Tibial nerve (tissue), 4 donors: ENCODE measurements at regions not wholly inside any gene's neighbourhood (a gene's known extent, or its start where the extent isn't known, plus 50 kb on each side); places are given as distances from the start of the nearest gene placed in this dataset.

Experiments
- DNase-seq, 2 donors: peaks; one replicate each; pipeline ENCODE4 v3.0.0-alpha.2; 2019; ENCODE audit warnings: low spot score in 2 of 2
- H3K27ac ChIP-seq, 4 donors: fragments of 200-600 bp; sonication (generic) in 3 of 4; one replicate each; pipeline ENCODE4 v1.5.1; 2017 to 2019; ENCODE audit warnings: mild to moderate bottlenecking in 1 of 4
- H3K27me3 ChIP-seq, 2 donors: fragments of 200-600 bp; sonication (generic) in 1 of 2; one replicate each; pipeline versions ENCODE4 v1.5.1 to v1.6.0; 2017 to 2019
- H3K36me3 ChIP-seq, 3 donors: fragments of 200-600 bp; sonication (generic); one replicate each; pipeline ENCODE4 v1.5.1; 2018 to 2019
- H3K4me1 ChIP-seq, 4 donors: fragments of 200-600 bp; sonication (generic) in 3 of 4; one replicate each; pipeline ENCODE4 v1.5.1; 2017 to 2019
- H3K4me3 ChIP-seq, 4 donors: fragments of 200-600 bp; sonication (generic) in 3 of 4; one replicate each; pipeline ENCODE4 v1.5.1; 2017 to 2019; ENCODE audit warnings: mild to moderate bottlenecking in 1 of 4, moderate library complexity in 1 of 4
- H3K9me3 ChIP-seq, 4 donors: fragments of 200-600 bp; sonication (generic) in 3 of 4; one replicate each; pipeline ENCODE4 v1.5.1; 2017 to 2019
- EP300 ChIP-seq, 2 donors: sonication (generic); formaldehyde crosslinking; IDR thresholded peaks; one replicate each; pipeline ENCODE4 v1.6.1; 2017; ENCODE audit warnings: antibody characterized with exemption in 2 of 2, mild to moderate bottlenecking in 1 of 2
- POLR2A ChIP-seq, 2 donors: fragments of 450-650 bp; IDR thresholded peaks; one replicate each; pipeline ENCODE4 v1.6.1; 2017; ENCODE audit warnings: antibody characterized with exemption in 2 of 2, mild to moderate bottlenecking in 2 of 2, moderate library complexity in 2 of 2
- WGBS, 2 donors: methylation state at CpG; one replicate each; pipeline ENCODE4 v1.1.5; 2018; 5-methylcytosine and 5-hydroxymethylcytosine counted together
- TF ChIP-seq, protein P1 (sequence below), 5 experiments: fragments of 200-600 bp in 3 of 5; fragments of 450-650 bp in 2 of 5; sonication (generic) in 3 of 5; IDR thresholded peaks; one replicate each; pipeline ENCODE4 v1.5.1; 2016 to 2019; ENCODE audit warnings: antibody characterized with exemption in 5 of 5, mild to moderate bottlenecking in 3 of 5, moderate library complexity in 2 of 5

DNA sequence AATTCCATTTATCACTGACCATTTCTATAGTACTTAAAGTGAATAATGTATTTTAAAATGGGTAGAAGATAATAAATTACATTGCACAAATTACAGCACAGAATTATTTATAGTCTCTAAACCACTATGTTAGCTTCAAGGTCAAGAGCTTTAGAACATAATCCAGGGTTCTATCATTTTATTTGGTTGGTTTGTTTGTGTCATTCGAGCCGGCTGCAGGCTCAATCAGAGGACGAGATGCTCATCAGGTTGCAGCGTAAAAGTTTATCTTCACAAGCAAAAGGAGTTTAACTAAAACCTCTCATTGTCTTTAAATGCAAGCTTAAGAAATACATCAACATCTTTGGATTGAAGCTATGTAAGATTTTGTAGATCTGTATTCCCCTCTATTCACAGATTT is 523.8 kb downstream of the EFNA5 start:
- TF ChIP-seq POLR2A (IDR thresholded peaks at IDR 0.05), result no peak
- TF ChIP-seq EP300 (IDR thresholded peaks at IDR 0.05), result no peak
- TF ChIP-seq, protein P1, sequence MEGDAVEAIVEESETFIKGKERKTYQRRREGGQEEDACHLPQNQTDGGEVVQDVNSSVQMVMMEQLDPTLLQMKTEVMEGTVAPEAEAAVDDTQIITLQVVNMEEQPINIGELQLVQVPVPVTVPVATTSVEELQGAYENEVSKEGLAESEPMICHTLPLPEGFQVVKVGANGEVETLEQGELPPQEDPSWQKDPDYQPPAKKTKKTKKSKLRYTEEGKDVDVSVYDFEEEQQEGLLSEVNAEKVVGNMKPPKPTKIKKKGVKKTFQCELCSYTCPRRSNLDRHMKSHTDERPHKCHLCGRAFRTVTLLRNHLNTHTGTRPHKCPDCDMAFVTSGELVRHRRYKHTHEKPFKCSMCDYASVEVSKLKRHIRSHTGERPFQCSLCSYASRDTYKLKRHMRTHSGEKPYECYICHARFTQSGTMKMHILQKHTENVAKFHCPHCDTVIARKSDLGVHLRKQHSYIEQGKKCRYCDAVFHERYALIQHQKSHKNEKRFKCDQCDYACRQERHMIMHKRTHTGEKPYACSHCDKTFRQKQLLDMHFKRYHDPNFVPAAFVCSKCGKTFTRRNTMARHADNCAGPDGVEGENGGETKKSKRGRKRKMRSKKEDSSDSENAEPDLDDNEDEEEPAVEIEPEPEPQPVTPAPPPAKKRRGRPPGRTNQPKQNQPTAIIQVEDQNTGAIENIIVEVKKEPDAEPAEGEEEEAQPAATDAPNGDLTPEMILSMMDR (IDR thresholded peaks at IDR 0.05), result no peak
- Histone ChIP-seq H3K36me3 (no peaks in the 10 kb centered on the region), H3K4me1 (no peaks in the 10 kb centered on the region), H3K27me3 (no peaks in the 10 kb centered on the region), H3K9me3 (no peaks in the 10 kb centered on the region), H3K4me3 (no peak overlapping the region), H3K27ac (no peak overlapping the region)
- DNase-seq, result no peak
- 75 to 83% methylated on average over 4 of the region's 4 CpGs for WGBS, 2 donors

DNA sequence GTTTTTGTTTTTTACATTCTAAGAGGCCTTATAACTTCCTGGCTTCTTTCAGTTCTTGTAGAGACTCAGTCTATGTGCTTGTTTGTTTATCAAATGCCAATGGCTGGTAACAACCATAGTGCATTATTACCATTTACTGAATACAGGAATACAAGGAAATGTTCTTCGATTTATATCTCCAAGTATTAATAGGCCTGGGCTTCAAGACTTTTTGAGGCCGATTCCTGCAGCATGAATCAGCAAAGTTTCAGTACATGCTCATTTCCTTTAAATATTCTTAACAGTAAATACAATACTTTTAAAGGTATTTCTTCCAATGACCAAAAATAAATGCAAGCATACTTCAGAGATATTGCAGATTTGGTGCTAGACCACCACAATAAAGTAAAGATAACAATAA is 535.3 kb downstream of the EFNA5 start:
- Histone ChIP-seq H3K4me3 (no peak overlapping the region), H3K4me1 (no peaks in the 10 kb centered on the region), H3K27ac (no peak overlapping the region), H3K36me3 (no peaks in the 10 kb centered on the region), H3K9me3 (peaks cover 0 to 15% (median 0%) of the 10 kb centered on the region in 4 donors), H3K27me3 (no peaks in the 10 kb centered on the region)
- 78 to 80% methylated on average over 2 of the region's 2 CpGs for WGBS, 2 donors
- no peak for DNase-seq
- no peak for TF ChIP-seq EP300 (IDR thresholded peaks at IDR 0.05)
- TF ChIP-seq, protein P1 (IDR thresholded peaks at IDR 0.05), result no peak
- no peak for TF ChIP-seq POLR2A (IDR thresholded peaks at IDR 0.05)

DNA sequence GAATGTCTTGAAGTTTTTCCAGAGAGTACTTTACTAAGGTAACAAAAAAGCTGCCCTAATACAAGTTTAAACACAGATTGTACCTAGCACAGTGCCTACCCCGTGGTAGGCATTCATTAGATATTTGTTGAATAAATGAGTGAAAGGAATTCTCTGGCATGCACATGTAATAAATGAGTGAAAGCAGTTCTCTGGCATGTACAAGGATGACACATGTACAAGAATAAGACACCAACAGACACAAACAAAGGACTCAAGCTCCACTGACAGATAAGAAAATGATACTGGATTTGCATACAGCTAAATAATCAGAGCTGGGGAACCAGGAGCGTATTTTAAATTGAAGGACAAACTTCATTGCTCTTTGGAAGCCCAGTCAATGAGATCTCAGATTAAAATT is 535.8 kb downstream of the EFNA5 start:
- Histone ChIP-seq H3K36me3 (no peaks in the 10 kb centered on the region), H3K27me3 (no peaks in the 10 kb centered on the region)
- WGBS, 2 donors, result 83 to 89% methylated on average over 2 of the region's 2 CpGs

DNA sequence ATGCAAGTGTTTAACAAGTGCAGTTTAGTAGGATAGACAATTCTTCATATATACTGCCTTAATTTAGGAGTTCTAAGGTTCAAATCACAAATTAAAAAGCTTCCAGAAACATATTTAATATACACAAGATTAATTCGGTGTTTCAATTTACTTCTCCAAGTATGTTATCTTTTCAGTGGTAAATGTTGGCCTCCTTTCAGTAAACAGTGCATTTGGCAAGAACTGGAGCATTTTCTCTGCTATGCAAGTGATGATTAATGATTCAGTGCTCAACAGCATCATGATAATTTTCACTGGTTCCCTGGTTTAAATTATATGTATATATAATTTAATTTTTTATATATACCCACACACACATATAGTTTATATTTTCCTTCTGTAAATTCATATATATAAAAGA is 541.7 kb downstream of the EFNA5 start:
- Histone ChIP-seq H3K4me1 (no peaks in the 10 kb centered on the region), H3K9me3 (peaks cover 0 to 4% (median 0%) of the 10 kb centered on the region in 4 donors), H3K27ac (no peak overlapping the region), H3K27me3 (no peaks in the 10 kb centered on the region), H3K4me3 (no peak overlapping the region), H3K36me3 (no peaks in the 10 kb centered on the region)
- 16 to 36% methylated on average over 1 of the region's 1 CpG for WGBS, 2 donors
- TF ChIP-seq POLR2A (IDR thresholded peaks at IDR 0.05) (no peak), EP300 (IDR thresholded peaks at IDR 0.05) (no peak)
- TF ChIP-seq, protein P1 (IDR thresholded peaks at IDR 0.05), result no peak
- DNase-seq, result no peak

More for the DNA sequence above, 535.8 kb downstream of the EFNA5 start:
- H3K4me1 ChIP-seq, result no peaks in the 10 kb centered on the region
- peaks cover 0 to 10% (median 0%) of the 10 kb centered on the region in 4 donors for H3K9me3 ChIP-seq
- TF ChIP-seq EP300 (IDR thresholded peaks at IDR 0.05) (no peak), POLR2A (IDR thresholded peaks at IDR 0.05) (no peak)
- TF ChIP-seq, protein P1 (IDR thresholded peaks at IDR 0.05), result no peak
- no peak overlapping the region for H3K4me3 ChIP-seq
- no peak for DNase-seq
- no peak overlapping the region for H3K27ac ChIP-seq

DNA sequence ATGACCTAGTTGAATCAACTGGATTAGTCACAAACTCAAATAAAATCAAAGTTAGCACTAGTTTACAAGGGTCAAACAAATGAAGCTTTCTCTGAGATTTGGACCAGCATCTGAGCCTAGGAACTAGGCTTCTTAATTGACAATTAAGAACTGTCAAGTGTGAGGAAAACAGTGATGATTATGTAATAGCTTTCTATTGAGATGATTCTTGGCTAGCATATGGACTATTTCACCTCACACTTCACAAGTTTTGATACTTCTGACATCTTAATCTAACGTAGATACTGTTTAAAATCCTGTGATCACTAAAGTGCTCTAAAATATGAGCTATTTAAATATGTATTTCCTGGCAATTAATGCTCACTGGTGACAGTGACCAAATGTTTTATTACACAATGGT is 542.9 kb downstream of the EFNA5 start:
- 81 to 86% methylated on average over 1 of the region's 1 CpG for WGBS, 2 donors
- no peak for DNase-seq
- Histone ChIP-seq H3K27ac (no peak overlapping the region), H3K9me3 (no peaks in the 10 kb centered on the region), H3K36me3 (no peaks in the 10 kb centered on the region), H3K27me3 (no peaks in the 10 kb centered on the region), H3K4me1 (no peaks in the 10 kb centered on the region), H3K4me3 (no peak overlapping the region)
- TF ChIP-seq POLR2A (IDR thresholded peaks at IDR 0.05) (no peak), EP300 (IDR thresholded peaks at IDR 0.05) (no peak)
- TF ChIP-seq, protein P1 (IDR thresholded peaks at IDR 0.05), result no peak
